Mesenchymal stem cell (in vitro differentiated cells and primary cell): ENCODE measurements at regions not wholly inside any gene's neighbourhood (a gene's known extent, or its start where the extent isn't known, plus 50 kb on each side); places are given as distances from the start of the nearest gene placed in this dataset.

ENCODE experiments used
- DNase-seq: peaks from one replicate; pipeline ENCODE4 v3.0.0-alpha.2; 2013
- H2AFZ ChIP-seq: one replicate; pipeline ENCODE4 v1.6.1; 2013; ENCODE audit warnings: low read depth, mild to moderate bottlenecking, control low read depth, inconsistent platforms, low read length, moderate library complexity
- H2AK5ac ChIP-seq: 2 replicates; pipeline ENCODE4 v1.6.1; 2013; ENCODE audit warnings: low read length, moderate library complexity, mild to moderate bottlenecking, inconsistent platforms; ENCODE audit not compliant: severe bottlenecking
- H2BK120ac ChIP-seq: one replicate; pipeline ENCODE4 v1.6.1; 2013; ENCODE audit warnings: low read depth, mild to moderate bottlenecking, inconsistent platforms, low read length, moderate library complexity
- H2BK12ac ChIP-seq, 2 experiments: one replicate each; pipeline ENCODE4 v1.6.1; 2013; ENCODE audit warnings: inconsistent platforms in 2 of 2, low read length in 2 of 2, mild to moderate bottlenecking in 2 of 2, moderate library complexity in 2 of 2, control low read depth in 1 of 2
- H2BK15ac ChIP-seq: one replicate; pipeline ENCODE4 v1.6.1; 2013; ENCODE audit warnings: mild to moderate bottlenecking, low read depth, inconsistent platforms; ENCODE audit not compliant: poor library complexity, severe bottlenecking
- H2BK5ac ChIP-seq: 2 replicates; pipeline ENCODE4 v1.6.1; 2013; ENCODE audit warnings: low read depth, mild to moderate bottlenecking, low read length, control low read depth, inconsistent platforms; ENCODE audit not compliant: poor library complexity, severe bottlenecking
- H3K14ac ChIP-seq, 2 experiments: one replicate each; pipeline ENCODE4 v1.6.1; 2013; ENCODE audit warnings: inconsistent platforms in 2 of 2, low read length in 2 of 2, control low read depth in 1 of 2, mild to moderate bottlenecking in 1 of 2, moderate library complexity in 1 of 2
- H3K18ac ChIP-seq, 2 experiments: one replicate each; pipeline ENCODE4 v1.6.1; 2013; ENCODE audit warnings: inconsistent platforms in 2 of 2, low read length in 2 of 2, control low read depth in 1 of 2, low read depth in 1 of 2, mild to moderate bottlenecking in 1 of 2
- H3K23ac ChIP-seq, 2 experiments: one replicate each; pipeline ENCODE4 v1.6.1; 2013; ENCODE audit warnings: inconsistent platforms in 2 of 2, low read length in 2 of 2, mild to moderate bottlenecking in 2 of 2, moderate library complexity in 2 of 2, control low read depth in 1 of 2
- H3K27ac ChIP-seq: 2 replicates; pipeline ENCODE4 v1.5.1; 2013; ENCODE audit warnings: mild to moderate bottlenecking, moderate library complexity, low read length, control low read depth, inconsistent platforms; ENCODE audit not compliant: poor library complexity, severe bottlenecking
- H3K27me3 ChIP-seq, 2 experiments: 2 replicates each; pipeline versions ENCODE4 v1.6.1 to v1.7.0; 2013; ENCODE audit warnings: low read length in 2 of 2, mild to moderate bottlenecking in 2 of 2, moderate library complexity in 2 of 2, control low read depth in 1 of 2, inconsistent platforms in 1 of 2; ENCODE audit not compliant: control insufficient read depth in 1 of 2, insufficient read depth in 1 of 2
- H3K36me3 ChIP-seq, 2 experiments: 2 replicates each; pipeline versions ENCODE4 v1.6.1 to v1.7.0; 2013; ENCODE audit warnings: low read length in 2 of 2, control low read depth in 1 of 2, inconsistent platforms in 1 of 2, low read depth in 1 of 2, mild to moderate bottlenecking in 1 of 2; ENCODE audit not compliant: insufficient read depth in 2 of 2, control insufficient read depth in 1 of 2
- H3K4ac ChIP-seq, 2 experiments: one replicate each; pipeline ENCODE4 v1.6.1; 2013; ENCODE audit warnings: inconsistent platforms in 2 of 2, low read length in 2 of 2, mild to moderate bottlenecking in 2 of 2, moderate library complexity in 2 of 2, control low read depth in 1 of 2, low read depth in 1 of 2
- H3K4me1 ChIP-seq: 2 replicates; pipeline ENCODE4 v1.6.1; 2013; ENCODE audit warnings: low read depth, low read length, control low read depth; ENCODE audit not compliant: control insufficient read depth, insufficient read depth
- H3K4me2 ChIP-seq: 2 replicates; pipeline ENCODE4 v1.6.1; 2013; ENCODE audit warnings: low read length, mild to moderate bottlenecking, inconsistent platforms; ENCODE audit not compliant: poor library complexity, severe bottlenecking
- H3K4me3 ChIP-seq, 2 experiments: 2 replicates each; pipeline versions ENCODE4 v1.5.1 to v1.7.0; 2013; ENCODE audit warnings: low read length in 2 of 2, mild to moderate bottlenecking in 2 of 2, control low read depth in 1 of 2, low read depth in 1 of 2; ENCODE audit not compliant: insufficient read depth in 1 of 2
- H3K79me1 ChIP-seq: replicated peaks from 2 replicates; pipeline ENCODE4 v1.6.1; 2013; ENCODE audit warnings: mild to moderate bottlenecking, control low read depth, low read length, inconsistent platforms; ENCODE audit not compliant: poor library complexity, severe bottlenecking
- H3K9ac ChIP-seq: 2 replicates; pipeline ENCODE4 v1.7.0; 2013; ENCODE audit warnings: mild to moderate bottlenecking, low read length, moderate library complexity
- H3K9me3 ChIP-seq: 2 replicates; pipeline ENCODE4 v1.7.0; 2013; ENCODE audit warnings: mild to moderate bottlenecking, low read length; ENCODE audit not compliant: control insufficient read depth
- H4K8ac ChIP-seq: one replicate; pipeline ENCODE4 v1.6.1; 2013; ENCODE audit warnings: inconsistent platforms, mild to moderate bottlenecking, low read length, moderate library complexity
- H4K91ac ChIP-seq: one replicate; pipeline ENCODE4 v1.6.1; 2013; ENCODE audit warnings: mild to moderate bottlenecking, low read length, inconsistent platforms
- WGBS: methylation state at CpG from one replicate; pipeline ENCODE4 v1.1.7; 2013; ENCODE audit warnings: mixed read lengths; 5-methylcytosine and 5-hydroxymethylcytosine counted together

DNA sequence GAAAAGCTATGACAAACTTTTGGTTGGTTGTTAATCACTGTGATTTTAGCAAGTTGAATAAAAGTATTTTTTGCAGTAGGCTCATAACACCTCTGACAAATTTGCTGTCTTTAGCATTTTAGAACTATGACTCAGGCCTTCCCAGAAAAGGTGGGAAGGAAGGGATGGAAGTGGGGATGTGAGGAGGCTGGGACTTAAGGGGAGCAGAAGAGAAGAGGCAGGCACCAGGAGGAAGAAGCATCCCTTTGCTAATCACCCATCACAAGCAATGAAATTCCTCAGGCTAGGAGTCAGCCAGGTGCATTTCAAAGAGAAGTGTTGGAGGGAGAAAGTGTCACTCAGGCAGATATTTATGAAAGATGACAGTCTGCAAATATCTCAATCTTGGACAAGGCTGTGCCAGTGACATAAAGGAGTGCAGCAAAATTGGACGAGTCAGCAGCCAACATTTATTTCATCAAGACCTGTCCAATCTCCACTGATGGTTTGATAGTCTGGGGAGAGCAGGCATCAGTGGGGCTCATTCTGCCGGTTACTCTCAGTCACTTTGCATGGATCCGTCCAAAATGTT is 337.3 kb upstream of the ARRDC4 start:
- Histone ChIP-seq H2AFZ (no peak overlapping the region), H3K36me3 (no peaks in the 10 kb centered on the region), H3K9ac (no peak overlapping the region), H2BK15ac (no peak overlapping the region), H2BK12ac (no peak overlapping the region), H3K27ac (no peak overlapping the region), H3K4ac (no peak overlapping the region), H4K8ac (no peak overlapping the region), H2BK120ac (no peak overlapping the region), H3K9me3 (peaks cover 26% of the 10 kb centered on the region), H2AK5ac (no peak overlapping the region), H2BK5ac (no peak overlapping the region), H3K79me1 (no peaks in the 10 kb centered on the region), H4K91ac (no peak overlapping the region), H3K4me2 (no peak overlapping the region), H3K18ac (no peak overlapping the region), H3K27me3 (no peaks in the 10 kb centered on the region), H3K4me3 (no peak overlapping the region), H3K23ac (no peak overlapping the region), H3K14ac (no peak overlapping the region), H3K4me1 (no peaks in the 10 kb centered on the region)
- 87% methylated on average over 3 of the region's 3 CpGs for WGBS
- no peak for DNase-seq

DNA sequence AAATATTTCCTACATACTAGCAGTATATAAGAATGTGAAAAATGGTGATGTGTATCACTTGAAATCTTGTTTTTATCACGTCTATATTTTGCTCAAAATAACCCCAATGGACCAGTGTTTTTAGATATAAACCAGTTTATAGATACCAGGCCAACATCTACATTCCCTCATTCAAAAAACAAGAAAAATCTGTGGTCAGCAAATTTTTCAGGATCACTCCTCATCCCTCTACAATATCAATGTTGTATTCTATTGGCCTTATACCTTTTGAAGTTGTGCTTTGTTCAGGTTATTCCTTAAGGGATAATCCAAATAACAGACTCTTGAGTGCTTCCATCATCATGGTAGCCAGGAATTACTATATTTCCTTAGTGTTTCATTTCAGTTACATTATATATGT is 332.9 kb upstream of the ARRDC4 start:
- WGBS = 33% methylated on average over 1 of the region's 1 CpG
- no peak overlapping the region for H3K4me2 ChIP-seq

DNA sequence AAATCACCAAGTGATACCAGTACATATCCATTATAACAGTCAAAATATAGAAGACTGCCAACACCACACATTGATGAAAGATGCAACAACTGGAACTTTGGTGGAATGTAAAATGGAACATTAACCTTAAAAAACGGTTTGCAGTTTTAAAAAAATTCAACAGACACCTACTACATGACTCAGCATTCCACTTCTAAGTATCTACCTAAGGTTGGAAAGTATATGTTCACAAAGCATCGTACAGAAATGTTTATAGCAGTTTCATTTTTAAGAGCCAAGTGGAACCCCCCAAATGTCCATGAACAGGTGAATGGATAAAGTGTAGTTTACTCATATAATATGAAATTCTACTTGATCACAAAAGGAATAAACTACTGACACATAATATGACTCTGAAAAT is 314.7 kb upstream of the ARRDC4 start:
- WGBS = no CpG with 5 or more reads among the region's 2 CpGs
- H3K9ac ChIP-seq = no peak overlapping the region
- no peak overlapping the region for H4K8ac ChIP-seq
- no peak overlapping the region for H3K18ac ChIP-seq
- H4K91ac ChIP-seq = no peak overlapping the region
- no peak overlapping the region for H3K4me2 ChIP-seq
- H3K27me3 ChIP-seq = no peaks in the 10 kb centered on the region
- H2BK5ac ChIP-seq = no peak overlapping the region
- no peak overlapping the region for H2BK120ac ChIP-seq
- no peak overlapping the region for H3K4me3 ChIP-seq
- no peaks in the 10 kb centered on the region for H3K4me1 ChIP-seq
- no peaks in the 10 kb centered on the region for H3K36me3 ChIP-seq
- H3K4ac ChIP-seq = no peak overlapping the region
- peaks cover 8% of the 10 kb centered on the region for H3K9me3 ChIP-seq
- H3K23ac ChIP-seq = no peak overlapping the region
- no peaks in the 10 kb centered on the region for H3K79me1 ChIP-seq
- H2BK15ac ChIP-seq = no peak overlapping the region
- H3K27ac ChIP-seq = no peak overlapping the region
- no peak overlapping the region for H3K14ac ChIP-seq
- no peak for DNase-seq
- no peak overlapping the region for H2AK5ac ChIP-seq
- H2AFZ ChIP-seq = no peak overlapping the region
- no peak overlapping the region for H2BK12ac ChIP-seq

More for the DNA sequence above, 332.9 kb upstream of the ARRDC4 start:
- Histone ChIP-seq H2BK12ac (no peak overlapping the region), H3K27me3 (no peaks in the 10 kb centered on the region), H2BK15ac (no peak overlapping the region), H4K91ac (no peak overlapping the region), H3K9me3 (peaks cover 36% of the 10 kb centered on the region), H3K4me3 (no peak overlapping the region), H3K36me3 (no peaks in the 10 kb centered on the region), H2BK5ac (no peak overlapping the region), H3K9ac (no peak overlapping the region), H3K4ac (no peak overlapping the region), H2BK120ac (no peak overlapping the region), H3K27ac (no peak overlapping the region), H3K14ac (no peak overlapping the region), H3K4me1 (no peaks in the 10 kb centered on the region), H4K8ac (no peak overlapping the region), H3K18ac (no peak overlapping the region), H3K23ac (no peak overlapping the region), H3K79me1 (no peaks in the 10 kb centered on the region), H2AK5ac (no peak overlapping the region), H2AFZ (no peak overlapping the region)
- DNase-seq = no peak

DNA sequence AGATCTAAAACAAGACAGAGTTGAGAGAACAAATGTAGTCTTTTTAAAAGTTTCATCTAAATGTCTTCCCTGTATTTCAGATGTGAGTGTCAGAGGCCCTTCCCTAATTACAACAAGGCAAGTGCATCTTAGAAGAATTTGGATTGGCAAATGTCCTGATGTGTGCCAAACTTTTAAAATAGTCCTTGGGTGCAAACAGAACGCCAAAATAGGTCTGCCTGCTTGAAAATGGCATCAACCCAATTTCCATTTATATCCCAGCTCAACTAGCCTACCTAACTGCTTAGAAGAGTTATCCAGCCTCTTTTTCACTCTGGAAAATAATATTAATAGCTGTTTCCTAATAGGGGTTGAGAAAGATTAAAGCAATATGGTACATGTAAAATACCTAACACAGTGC is 311.8 kb upstream of the ARRDC4 start:
- DNase-seq = no peak
- H3K36me3 ChIP-seq = no peaks in the 10 kb centered on the region
- H3K18ac ChIP-seq = no peak overlapping the region
- no peak overlapping the region for H4K8ac ChIP-seq
- WGBS = 33% methylated on average over 1 of the region's 1 CpG
- no peak overlapping the region for H3K4ac ChIP-seq
- no peak overlapping the region for H3K4me2 ChIP-seq
- H2AK5ac ChIP-seq = no peak overlapping the region
- H2AFZ ChIP-seq = no peak overlapping the region
- H3K9me3 ChIP-seq = no peaks in the 10 kb centered on the region
- no peak overlapping the region for H3K23ac ChIP-seq
- peaks cover 3 to 4% of the 10 kb centered on the region in 2 experiments for H3K27me3 ChIP-seq
- no peak overlapping the region for H3K9ac ChIP-seq
- H4K91ac ChIP-seq = no peak overlapping the region
- no peak overlapping the region for H3K4me3 ChIP-seq
- no peak overlapping the region for H2BK120ac ChIP-seq
- no peak overlapping the region for H2BK5ac ChIP-seq
- H2BK12ac ChIP-seq = no peak overlapping the region
- H3K4me1 ChIP-seq = peaks cover 2% of the 10 kb centered on the region
- no peak overlapping the region for H3K14ac ChIP-seq
- no peaks in the 10 kb centered on the region for H3K79me1 ChIP-seq
- H3K27ac ChIP-seq = no peak overlapping the region
- H2BK15ac ChIP-seq = no peak overlapping the region
